K562 (cell line): ENCODE measurements at regions not wholly inside any gene's neighbourhood (a gene's known extent, or its start where the extent isn't known, plus 50 kb on each side); places are given as distances from the start of the nearest gene placed in this dataset.

Experiments
- CEBPB ChIP-seq: fragments of 450-650 bp; IDR thresholded peaks from 2 replicates; pipeline ENCODE4 v1.6.1; 2016; ENCODE audit warnings: missing genetic modification characterization, missing compliant biosample characterization
- CREB3 ChIP-seq: fragments of 450-650 bp; conservative IDR thresholded peaks from 2 replicates; pipeline ENCODE4 v1.6.1; 2016; ENCODE audit warnings: missing genetic modification characterization, low read depth, mild to moderate bottlenecking, missing compliant biosample characterization, moderate library complexity
- CTCF ChIP-seq, 3 experiments: IDR thresholded peaks in 2 of 3; conservative IDR thresholded peaks in 1 of 3; 2 replicates each; pipeline ENCODE4 v1.5.1; 2011 to 2012; ENCODE audit warnings: low read length in 3 of 3, mild to moderate bottlenecking in 3 of 3, control low read depth in 2 of 3, improper control_type of control experiment in 1 of 3, inconsistent platforms in 1 of 3, low read depth in 1 of 3, mixed read lengths in 1 of 3, moderate library complexity in 1 of 3; ENCODE audit not compliant: insufficient read depth in 2 of 3
- HMG20A ChIP-seq: fragments of 450-650 bp; formaldehyde crosslinking; conservative IDR thresholded peaks from 2 replicates; pipeline ENCODE4 v1.4.0; 2020; ENCODE audit warnings: mild to moderate bottlenecking, mixed read lengths
- JUND ChIP-seq, 2 experiments: IDR thresholded peaks; 2 replicates in 1 of 2; 3 replicates in 1 of 2; pipeline ENCODE4 v1.6.1; 2011; ENCODE audit warnings: borderline replicate concordance in 2 of 2, low read depth in 2 of 2, low read length in 2 of 2, improper control_type of control experiment in 1 of 2, missing biosample characterization in 1 of 2, missing genetic modification characterization in 1 of 2, missing genetic modification reagents in 1 of 2
- MAZ ChIP-seq, 2 experiments: fragments of 450-650 bp in 1 of 2; sonication (generic) in 1 of 2; formaldehyde crosslinking; IDR thresholded peaks in 1 of 2; conservative IDR thresholded peaks in 1 of 2; 2 replicates each; pipeline versions ENCODE4 v1.4.0 to v1.5.0; 2020; ENCODE audit warnings: mild to moderate bottlenecking in 1 of 2, missing genetic modification reagents in 1 of 2
- NCOR1 ChIP-seq: fragments of 450-650 bp; IDR thresholded peaks from 2 replicates; pipeline ENCODE4 v1.6.1; 2016; ENCODE audit warnings: mild to moderate bottlenecking, moderate library complexity
- NFRKB ChIP-seq: fragments of 450-650 bp; IDR thresholded peaks from 2 replicates; pipeline ENCODE4 v1.6.1; 2016; ENCODE audit warnings: low read depth
- PHB2 ChIP-seq: fragments of 450-650 bp; IDR thresholded peaks from 2 replicates; pipeline ENCODE4 v1.6.1; 2017; ENCODE audit warnings: low read depth
- TAF9B ChIP-seq: fragments of 450-650 bp; IDR thresholded peaks from 2 replicates; pipeline ENCODE4 v1.6.1; 2018; ENCODE audit warnings: mild to moderate bottlenecking; ENCODE audit not compliant: partially characterized antibody
- ZNF143 ChIP-seq: sonication (generic); formaldehyde crosslinking; IDR thresholded peaks from 2 replicates; pipeline ENCODE4 v1.9.0; 2022; ENCODE audit warnings: mild to moderate bottlenecking, missing genetic modification reagents

GRCh38 chr18:8460748-8461147 lies 148.5 kb upstream of the RAB12 start:
- TF ChIP-seq ZNF143 (CRISPR knock-in tag), result no peak
- no peak for TF ChIP-seq PHB2
- no peak for TF ChIP-seq MAZ (CRISPR knock-in tag; conservative IDR thresholded peaks at IDR 0.05 in 1 of 2, IDR thresholded peaks at IDR 0.05 in 1 of 2)
- TF ChIP-seq HMG20A (CRISPR knock-in tag), result no peak
- no peak for TF ChIP-seq NCOR1
- TF ChIP-seq CTCF (IDR thresholded peaks at IDR 0.05 in 2 of 3, conservative IDR thresholded peaks at IDR 0.05 in 1 of 3; ENCODE audit: insufficient read depth in 2 of 3, low read depth in 1 of 3, low read length in 3 of 3), result no peak
- no peak for TF ChIP-seq TAF9B
- TF ChIP-seq JUND (IDR thresholded peaks at IDR 0.05; ENCODE audit: borderline replicate concordance, low read depth, low read length), result no peak
- no peak for TF ChIP-seq JUND (tag; IDR thresholded peaks at IDR 0.05; ENCODE audit: borderline replicate concordance, low read depth, low read length)
- TF ChIP-seq NFRKB, result no peak
- TF ChIP-seq CREB3, result no peak
- no peak for TF ChIP-seq CEBPB (tag)
